Fibroblast of peridontal ligament (primary cell): ENCODE measurements at regions not wholly inside any gene's neighbourhood (a gene's known extent, or its start where the extent isn't known, plus 50 kb on each side); places are given as distances from the start of the nearest gene placed in this dataset.
A peak's percentile ranks its signal among the peaks of the same experiment; 100 is the strongest.
"Not testable (repeated sequence)": the region's sequence is repeated elsewhere in the genome, so short reads cannot be mapped to it uniquely, and the experiment has no call there.

ENCODE experiments used
- DNase-seq: peaks from one replicate; pipeline ENCODE4 v3.0.0-alpha.2; 2010; ENCODE audit errors: extremely low read depth

DNA sequence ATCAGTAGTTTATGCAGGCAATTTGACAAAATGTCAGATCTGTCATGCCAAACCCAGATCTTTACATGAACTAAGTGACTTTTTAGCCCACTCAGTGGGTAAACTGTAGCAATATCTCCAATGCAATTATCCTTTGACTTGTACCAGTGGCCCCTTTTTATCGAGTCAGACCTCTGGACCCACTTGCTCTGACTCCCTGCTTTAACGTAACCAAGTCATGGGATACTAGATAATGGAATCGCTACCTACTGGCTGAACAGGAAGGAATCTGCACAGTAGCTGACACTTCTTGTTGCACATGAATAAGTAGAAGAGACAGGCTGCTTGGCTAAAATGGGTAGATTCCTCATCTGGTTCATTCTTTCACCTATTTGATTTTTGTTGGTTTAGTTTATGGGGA, 128.4 kb upstream of the LYPLAL1 start:
- no peak for DNase-seq

DNA sequence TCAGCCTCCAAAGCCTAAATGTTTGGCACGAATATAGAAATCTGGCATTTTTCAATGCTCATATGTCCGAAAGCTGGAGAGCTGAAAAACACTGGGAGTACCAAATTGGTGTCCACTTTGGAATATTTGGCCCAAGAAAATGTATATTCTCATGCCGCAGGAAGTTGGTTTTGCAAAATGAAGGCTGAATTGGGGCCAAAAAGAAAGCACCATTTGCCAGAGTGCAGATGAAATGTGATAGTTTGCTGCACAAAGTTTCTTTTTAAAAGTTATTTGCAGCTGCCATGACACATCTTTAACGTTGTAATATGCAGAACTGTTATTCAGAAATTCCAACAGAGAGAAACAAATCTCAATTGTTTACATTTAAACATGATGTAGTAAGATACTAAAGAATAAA, 124.2 kb upstream of the LYPLAL1 start:
- DNase-seq: peak; percentile 74

DNA sequence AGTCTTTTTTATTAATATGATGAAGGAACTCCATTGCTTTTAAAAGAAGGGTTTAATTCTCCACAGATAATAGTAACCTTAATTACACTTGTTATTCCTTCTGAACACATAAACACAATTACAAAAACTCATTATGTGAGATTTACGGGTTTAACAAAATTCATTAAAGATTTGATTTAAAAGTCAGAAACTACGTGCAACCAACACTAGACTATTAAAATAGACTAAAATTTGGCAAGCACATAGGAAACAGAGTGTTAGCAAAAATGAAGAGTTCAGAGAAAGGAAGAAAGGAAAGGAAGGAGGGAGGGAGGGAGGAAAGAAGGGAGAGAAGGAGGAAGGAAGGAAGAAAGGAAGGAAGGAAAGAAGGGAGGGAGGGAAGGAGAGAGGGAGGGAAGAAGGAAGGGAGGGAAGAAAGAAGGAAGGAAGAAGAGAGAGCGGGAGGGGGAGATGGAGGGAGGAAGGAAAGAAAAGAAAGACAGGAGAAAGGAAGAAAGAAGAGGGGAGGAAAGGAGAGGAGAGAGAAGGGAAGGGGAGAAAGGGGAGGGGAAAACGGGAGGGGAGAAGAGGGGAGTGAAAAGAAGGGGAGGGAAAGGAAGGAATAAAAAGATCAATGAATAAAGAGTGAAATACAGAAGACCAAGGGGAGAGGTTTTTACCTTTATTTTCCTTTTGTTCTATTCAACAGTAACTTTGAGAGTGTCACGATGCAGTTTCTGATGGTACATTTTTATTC, 123.4 kb upstream of the LYPLAL1 start:
- DNase-seq: no peak

DNA sequence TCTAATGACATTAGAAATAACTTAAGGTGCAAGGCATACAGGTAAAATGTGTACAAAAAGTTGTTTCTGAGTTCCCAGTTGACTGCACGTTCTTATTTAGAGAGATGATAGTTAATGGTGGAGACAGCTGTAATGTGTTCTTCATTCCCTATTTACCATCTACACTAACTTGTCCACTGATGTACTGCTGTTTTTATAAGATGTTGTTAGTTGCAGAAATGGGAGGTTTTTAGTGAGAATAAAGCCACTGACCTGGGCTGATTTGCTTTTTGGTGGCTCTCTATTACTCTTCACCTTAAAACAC, 122.9 kb upstream of the LYPLAL1 start:
- DNase-seq: no peak

DNA sequence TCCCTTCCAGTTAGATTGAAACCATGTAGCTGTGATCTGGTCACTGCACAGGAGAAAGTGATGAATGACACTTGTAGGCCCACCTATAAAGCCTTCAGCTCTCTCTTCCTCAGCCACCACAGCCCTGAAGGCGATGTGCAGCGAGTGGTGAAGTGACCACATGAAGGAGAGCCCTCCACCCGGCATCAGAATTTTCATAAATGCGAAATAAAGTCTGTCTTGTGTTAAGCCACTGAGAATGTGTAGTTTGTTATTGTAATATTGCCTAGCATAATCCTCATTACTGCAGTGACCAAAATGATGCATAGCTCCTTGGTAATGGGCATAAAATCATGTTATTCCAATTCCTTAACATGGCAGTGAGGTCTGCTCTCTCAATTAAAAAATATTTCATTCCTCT, 122.1 kb upstream of the LYPLAL1 start:
- no peak for DNase-seq

DNA sequence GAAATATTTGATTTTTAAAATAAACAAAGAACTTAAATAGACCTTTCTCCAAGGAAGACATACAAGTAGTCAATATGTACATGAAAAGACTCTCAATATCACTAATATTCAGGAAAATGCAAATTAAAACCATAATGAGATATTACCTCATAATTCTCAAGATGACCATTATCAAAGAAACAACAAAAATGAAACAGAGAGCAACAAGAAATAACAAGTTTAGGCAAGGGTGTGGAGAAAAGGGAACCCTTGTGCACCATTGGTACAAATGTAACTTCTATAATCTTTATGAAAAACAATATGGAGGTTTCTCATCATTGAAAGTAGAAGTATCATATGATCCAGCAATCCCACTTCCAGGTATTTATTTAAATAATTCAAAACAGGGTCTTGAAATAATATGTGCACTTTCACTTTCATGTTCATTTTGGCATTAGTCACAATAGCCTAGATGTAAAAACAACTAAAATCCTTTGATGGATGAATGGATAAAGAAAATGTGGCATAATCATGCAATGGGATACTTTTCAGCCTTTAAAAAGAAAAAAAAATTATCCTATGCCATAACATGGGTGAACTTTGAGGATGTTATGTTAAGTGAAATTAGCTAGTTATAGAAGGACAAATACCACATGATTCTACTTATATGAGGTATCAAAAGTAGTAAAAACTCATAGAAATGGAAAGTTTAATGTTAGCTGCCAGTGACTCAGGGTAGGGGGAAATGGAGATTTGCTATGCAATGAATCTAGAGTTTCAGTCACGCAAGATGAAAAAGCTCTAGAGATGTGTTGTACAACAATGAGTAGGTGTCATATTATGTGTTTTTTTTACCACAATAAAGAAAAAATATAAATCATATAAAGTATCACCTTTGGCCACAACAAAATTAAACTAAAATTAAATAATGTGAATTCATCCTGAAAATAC, 114.5 kb upstream of the LYPLAL1 start:
- DNase-seq: peak; percentile 33

DNA sequence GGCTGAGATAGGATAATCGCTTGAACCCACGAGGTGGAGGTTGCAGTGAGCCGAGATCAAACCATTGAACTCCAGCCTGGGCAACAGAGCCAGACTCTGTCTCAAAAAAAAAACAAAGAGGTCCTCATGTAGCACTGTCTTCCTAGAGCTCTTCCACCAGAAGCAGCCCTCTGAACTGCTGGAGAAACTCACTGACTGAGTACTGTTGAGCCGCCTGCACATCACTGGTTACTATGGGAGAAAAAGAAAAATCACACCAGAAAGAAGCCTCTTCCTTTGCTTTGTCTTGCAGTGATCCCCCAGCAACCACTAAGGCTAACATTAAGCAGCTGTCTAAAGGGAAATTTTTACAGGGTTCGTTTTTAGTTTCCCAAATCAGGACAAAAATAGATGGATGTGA, 112.9 kb upstream of the LYPLAL1 start:
- no peak for DNase-seq

DNA sequence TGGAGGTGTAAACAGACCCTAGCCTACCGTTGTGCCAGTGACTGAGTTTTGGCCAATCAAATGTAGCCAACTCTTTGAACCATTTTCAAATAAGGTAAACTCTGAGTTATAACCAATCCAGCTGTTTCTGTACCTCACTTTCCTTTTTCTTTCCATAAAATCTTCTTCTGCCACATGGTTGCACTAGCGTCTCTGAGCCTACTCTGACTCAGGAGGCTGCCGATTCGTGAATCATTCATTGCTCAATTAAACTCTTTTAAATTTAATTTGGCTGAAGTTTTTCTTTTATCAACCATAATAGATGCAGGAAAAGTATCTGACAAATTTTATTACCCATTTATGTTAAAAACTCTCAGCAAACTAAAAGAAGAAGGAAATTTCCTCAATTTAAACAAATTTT, 111.5 kb upstream of the LYPLAL1 start:
- DNase-seq: peak; percentile 61

DNA sequence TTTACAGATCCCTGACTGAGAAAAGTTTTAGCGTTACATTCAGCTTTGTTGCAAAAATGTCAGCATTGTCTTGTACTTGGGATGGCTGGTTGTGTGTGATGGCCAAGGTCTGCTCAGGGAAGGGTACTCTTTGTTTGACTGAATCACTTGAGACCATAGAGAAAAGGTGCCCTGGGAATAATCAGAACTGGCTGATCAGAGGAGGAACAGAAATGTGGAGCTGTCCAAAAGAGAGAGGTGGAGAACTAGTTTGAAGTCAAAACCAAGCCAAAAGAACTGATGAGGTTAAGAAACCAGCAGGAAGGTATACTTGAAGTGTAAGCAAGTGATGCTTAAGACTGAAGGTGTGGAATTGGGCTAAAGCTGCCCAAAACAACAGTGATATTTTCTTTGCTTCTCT, 107.6 kb upstream of the LYPLAL1 start:
- no peak for DNase-seq

DNA sequence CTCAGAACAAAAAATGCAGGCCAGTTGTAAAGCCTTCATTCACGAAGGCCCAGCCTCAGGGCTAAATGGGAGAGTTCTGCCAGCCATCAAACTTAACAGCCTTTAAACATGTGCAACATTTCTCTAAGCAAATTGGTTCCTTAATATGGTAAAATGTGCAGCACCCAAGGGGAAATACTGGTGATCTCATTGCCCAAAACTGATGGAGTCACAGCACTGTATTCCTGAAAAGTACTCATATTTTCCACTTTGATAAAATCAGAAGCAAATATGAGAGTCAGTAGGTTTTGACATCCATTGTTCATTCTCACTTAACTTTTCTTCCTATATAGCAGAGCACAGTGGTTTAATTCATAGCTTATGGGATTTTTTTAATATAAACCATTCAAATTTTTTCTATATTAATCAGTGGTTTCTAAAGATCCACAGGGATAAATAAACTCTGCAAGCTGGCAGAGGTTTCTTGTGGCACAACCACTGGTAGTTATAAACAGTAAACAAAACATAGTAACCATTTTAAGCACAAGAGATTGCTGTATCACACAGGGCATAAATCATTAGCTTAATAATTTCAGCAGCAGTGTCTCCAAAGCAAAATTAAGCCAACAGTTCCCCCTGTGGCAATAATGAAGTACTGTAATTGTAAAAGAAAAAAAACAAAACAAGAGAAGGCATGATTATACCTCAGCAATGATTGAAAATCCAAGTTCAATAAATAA, 106.9 kb upstream of the LYPLAL1 start:
- peak; percentile 85 for DNase-seq

DNA sequence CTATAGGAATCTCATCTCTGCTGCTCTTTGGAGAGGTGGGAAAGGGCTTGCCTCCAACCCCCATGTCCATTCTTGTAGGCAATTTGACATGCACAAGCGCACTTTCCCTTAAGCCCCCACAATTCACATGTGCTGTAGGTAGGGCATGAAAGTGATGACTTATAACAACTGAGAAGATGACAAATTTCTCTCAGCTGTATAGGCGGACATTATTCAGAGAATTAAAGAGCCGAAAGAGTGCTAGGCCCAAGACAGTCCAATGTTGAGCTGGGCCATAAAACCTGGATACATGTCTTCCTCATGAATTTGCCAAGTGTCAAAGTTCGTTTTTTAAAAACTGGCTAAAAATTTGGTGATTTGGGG, 106.3 kb upstream of the LYPLAL1 start:
- no peak for DNase-seq

DNA sequence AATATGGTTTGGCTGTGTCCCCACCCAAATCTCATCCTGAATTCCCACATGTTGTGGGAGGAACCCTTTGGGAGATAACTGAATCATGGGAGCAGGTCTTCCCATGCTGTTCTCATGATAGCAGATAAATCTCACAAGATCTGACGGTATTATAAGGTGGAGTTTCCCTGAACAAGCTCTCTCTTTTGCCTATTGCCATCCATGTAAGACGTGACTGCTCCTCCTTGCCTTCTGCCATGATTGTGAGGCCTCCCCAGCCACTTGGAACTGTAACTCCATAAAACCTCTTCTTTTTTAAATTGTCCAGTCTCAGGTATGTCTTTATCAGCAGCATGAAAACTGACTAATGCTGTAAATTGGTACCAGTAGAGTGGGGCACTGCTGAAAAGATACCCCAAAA, 103.3 kb upstream of the LYPLAL1 start:
- DNase-seq: not testable (repeated sequence)

DNA sequence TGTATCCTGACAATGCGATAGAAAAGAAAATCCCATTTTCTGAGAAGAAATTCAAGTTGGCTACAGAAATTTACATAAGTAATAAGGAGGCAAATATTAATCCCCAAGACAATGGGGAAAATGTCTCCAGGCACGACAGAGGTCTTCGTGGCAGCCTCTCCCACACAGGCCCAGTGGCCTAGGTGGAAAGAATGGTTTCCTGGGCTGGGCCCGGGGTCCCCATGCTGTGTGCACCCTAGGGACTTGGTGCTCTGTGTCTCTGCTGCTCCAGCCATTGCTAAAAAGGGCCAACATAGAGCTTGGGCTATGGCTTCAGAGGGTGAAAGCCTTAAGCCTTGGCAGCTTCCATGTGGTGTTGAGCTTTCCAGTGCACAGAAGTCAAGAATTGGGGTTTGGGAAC, 102.5 kb upstream of the LYPLAL1 start:
- DNase-seq: no peak

DNA sequence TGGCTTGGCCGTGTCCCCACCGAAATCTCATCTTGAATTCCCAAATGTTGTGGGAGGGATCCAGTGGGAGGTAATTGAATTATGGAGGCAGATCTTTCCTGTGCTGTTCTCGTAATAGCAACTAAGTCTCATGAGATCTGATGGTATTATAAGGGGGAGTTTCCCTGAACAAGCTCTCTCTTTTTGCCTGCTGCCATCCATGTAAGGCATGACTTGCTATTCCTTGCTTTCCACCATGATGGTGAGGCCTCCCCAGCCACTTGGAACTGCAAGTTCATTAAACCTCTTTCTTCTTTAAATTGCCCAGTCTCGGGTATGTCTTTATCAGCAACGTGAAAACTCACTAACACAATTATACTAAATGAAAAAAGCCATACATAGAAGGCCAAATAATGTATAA, 101.3 kb upstream of the LYPLAL1 start:
- no peak for DNase-seq

DNA sequence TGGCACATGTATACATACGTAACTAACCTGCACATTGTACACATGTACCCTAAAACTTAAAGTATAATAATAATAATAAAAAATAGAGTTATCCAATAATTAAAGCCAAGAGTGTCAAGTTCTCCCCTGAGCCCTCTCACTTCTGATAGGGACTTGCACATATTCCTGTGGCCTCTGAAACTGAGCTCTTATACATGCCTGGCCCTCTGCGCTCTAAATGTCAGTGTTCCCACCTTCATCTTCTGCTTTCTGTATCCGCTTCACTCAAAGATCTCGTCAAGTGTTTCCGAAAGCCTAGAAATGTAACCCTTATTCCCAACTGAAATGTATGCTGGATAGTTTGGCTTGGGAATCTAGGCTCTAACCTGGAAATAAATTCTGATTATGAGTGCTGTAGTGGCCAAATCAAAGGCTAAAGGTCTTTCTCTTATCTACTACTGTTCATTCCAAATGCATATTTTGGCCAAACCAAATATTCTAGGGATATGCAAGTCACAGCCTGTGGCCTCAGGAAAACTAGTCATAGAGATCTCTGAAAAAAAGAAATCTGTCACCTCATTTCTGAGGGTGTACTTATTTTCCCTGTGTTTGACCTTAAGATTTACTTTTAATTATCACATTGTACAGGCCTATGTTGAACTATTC, 99.5 kb upstream of the LYPLAL1 start:
- no peak for DNase-seq

DNA sequence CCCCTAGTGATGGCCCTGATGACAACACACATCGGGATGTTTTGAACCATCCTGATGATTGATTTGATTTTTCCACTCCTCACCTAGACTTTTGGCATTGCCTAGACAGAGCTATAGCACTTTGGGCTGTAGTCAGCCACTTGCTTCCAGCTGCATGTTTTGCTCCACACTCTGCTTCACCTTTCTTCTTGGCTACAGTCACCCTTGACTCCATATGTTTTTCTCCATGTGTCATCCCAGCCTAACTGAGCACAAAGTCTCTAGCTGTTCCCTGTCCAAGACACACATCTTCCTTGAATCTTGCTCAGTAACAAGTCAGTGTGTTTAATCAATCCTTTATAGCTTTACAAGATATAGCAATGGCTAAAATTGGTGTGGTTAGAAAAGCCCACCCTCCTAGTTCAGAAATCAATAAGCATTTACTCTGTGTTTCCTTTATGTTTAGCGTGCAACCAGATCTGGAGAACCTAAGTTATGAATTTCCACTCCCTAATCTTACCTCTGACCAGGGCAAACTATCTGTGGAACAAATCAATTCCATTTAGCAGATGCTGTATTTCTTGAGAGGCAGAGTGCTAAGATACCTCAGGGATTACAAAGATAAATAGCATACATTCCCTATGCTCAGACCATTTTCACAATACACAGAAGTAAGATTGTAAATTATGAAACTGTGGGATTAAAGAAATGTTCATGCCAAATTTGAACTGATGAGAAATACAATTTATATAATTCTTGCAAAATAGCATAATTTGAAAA, 98.4 kb upstream of the LYPLAL1 start:
- no peak for DNase-seq

DNA sequence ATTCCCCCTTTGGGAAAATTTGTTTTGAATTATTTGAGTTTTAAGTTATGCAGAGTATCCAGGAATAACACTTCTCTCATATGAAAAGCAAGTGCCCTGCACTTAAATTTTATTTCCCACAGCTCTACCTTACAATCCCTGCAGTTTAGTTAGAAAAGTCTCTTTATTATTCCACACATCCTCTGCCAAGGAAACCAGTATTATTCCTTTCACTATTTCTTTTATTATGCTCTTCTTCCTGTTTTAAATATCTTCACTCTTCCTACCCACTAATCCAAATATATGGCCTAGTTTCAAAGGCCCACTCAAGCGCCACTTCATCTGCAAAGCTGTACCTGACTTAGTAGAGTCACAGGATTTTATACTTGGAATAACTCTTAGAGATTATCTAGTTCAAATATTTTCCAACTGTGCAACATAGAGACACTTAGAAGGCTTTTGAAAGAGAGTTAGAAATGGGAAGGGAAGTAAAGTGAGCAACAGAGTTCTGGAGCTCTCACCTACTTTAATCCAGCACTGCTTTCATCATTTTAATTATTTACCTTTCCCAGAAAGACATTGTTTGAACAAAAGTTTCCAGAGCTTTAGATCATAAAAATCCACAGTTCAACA, 97.2 kb upstream of the LYPLAL1 start:
- DNase-seq: no peak

DNA sequence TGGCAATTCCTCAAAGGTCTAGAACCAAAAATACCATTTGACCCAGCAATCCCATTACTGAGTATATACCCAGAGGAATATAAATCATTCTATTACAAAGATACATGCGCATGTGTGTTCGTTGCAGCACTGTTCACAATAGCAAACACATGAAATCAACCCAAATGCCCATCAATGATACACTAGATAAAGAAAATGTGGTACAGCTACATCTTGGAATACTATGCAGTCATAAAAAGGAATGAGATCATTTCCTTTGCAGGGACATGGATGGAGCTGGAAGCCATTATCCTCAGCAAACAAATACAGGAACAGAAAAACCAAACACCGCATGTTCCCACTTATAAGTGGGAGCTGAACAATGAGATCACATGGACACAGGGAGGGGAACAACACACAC, 95.9 kb upstream of the LYPLAL1 start:
- DNase-seq: not testable (repeated sequence)

DNA sequence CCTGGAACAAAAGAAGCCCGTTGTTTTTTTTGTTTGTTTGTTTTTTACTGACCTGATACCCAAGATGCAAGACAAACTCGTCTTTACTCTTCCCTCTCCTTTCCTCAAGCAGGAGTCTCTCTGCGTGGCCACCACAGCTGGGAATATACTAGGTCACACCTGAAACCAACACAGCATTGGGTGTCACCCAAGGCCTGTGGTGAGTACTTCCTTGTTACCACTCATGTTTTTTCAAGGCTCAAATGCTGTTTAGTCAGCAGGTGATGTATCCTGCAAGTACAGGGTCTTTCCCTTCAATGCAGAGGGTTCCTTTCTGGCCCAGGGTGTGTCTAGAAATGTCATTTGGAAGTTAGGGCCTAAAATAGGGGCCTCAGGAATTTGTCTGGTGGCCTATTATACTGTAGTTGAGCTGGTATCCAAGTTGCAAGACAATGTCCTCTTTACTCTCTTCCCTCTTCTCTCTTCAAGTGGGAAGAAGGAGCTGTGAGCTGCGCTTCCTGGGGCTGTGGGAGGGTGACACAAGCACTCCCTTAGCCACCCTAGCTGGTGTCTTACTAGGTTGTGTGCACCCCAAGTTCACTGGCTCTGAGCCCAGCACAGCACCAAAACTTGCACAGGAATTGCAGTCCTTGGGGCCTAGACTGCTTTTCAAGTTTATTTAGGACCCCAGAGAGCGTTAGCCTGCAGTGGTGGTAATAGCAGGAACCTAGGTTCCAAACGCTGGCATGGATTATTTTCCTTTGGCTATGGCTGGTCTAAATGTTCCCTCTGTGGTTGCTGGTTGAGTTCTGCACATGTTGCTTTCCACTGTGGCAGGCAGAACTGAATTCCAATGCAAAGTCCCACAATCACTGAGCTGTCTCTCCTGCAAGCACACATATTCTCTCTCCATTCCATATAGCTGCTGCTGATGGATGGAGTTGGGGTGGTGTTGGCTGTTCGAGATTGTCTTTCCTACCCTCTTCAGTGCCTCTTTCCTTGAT, 91.4 kb upstream of the LYPLAL1 start:
- DNase-seq: no peak

DNA sequence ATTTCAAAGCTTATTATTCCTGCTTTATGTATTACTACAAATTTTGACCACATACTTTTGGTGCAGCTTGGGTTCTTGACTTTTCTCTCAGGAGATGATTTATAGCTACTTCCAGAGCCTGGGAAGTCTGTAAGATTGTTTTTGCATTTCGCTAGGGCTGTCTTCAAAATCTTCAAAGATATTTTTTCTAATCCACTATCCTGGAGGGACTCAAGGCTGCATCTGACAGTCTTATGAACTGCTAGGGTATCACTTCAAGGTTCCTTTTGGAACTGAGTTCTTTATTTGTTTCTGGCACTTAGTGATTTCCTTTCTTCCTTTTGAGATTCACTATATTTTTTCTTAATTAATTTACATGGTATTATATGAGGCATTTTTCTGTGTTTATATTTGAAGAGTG, 90.0 kb upstream of the LYPLAL1 start:
- DNase-seq: no peak
